Hepatocyte (in vitro differentiated cells): ENCODE measurements at regions not wholly inside any gene's neighbourhood (a gene's known extent, or its start where the extent isn't known, plus 50 kb on each side); places are given as distances from the start of the nearest gene placed in this dataset.

Experiments
- DNase-seq: peaks from one replicate; pipeline ENCODE4 v3.0.0-alpha.2; 2016; ENCODE audit warnings: low spot score
- H2AFZ ChIP-seq: fragments of 200-600 bp; sonication (generic); 2 replicates; pipeline ENCODE4 v1.6.0; 2016; ENCODE audit warnings: antibody characterized with exemption, mild to moderate bottlenecking
- H3K27ac ChIP-seq: fragments of 200-600 bp; sonication (generic); 2 replicates; pipeline ENCODE4 v1.5.1; 2016; ENCODE audit warnings: mild to moderate bottlenecking
- H3K27me3 ChIP-seq: fragments of 200-600 bp; sonication (generic); 2 replicates; pipeline ENCODE4 v1.6.1; 2016
- H3K36me3 ChIP-seq: fragments of 200-600 bp; sonication (generic); replicated peaks from 2 replicates; pipeline ENCODE4 v1.5.1; 2016; ENCODE audit warnings: low read depth; ENCODE audit not compliant: insufficient read depth
- H3K4me1 ChIP-seq: fragments of 200-600 bp; sonication (generic); 2 replicates; pipeline ENCODE4 v1.5.1; 2016; ENCODE audit warnings: mild to moderate bottlenecking, moderate library complexity; ENCODE audit not compliant: insufficient read depth
- H3K4me2 ChIP-seq: fragments of 200-600 bp; sonication (generic); 2 replicates; pipeline ENCODE4 v1.6.0; 2016
- H3K4me3 ChIP-seq: fragments of 200-600 bp; sonication (generic); 2 replicates; pipeline ENCODE4 v1.5.1; 2016; ENCODE audit warnings: mild to moderate bottlenecking
- H3K79me2 ChIP-seq: fragments of 200-600 bp; sonication (generic); 2 replicates; pipeline ENCODE4 v1.6.0; 2017; ENCODE audit warnings: mild to moderate bottlenecking
- H3K9me2 ChIP-seq: fragments of 200-600 bp; sonication (generic); replicated peaks from 2 replicates; pipeline ENCODE4 v1.6.0; 2017; ENCODE audit warnings: mild to moderate bottlenecking; ENCODE audit not compliant: insufficient read depth
- H3K9me3 ChIP-seq: fragments of 200-600 bp; sonication (generic); 2 replicates; pipeline ENCODE4 v1.5.1; 2016; ENCODE audit warnings: low read depth, mild to moderate bottlenecking
- H4K20me1 ChIP-seq: fragments of 200-600 bp; sonication (generic); 2 replicates; pipeline ENCODE4 v1.6.0; 2016; ENCODE audit warnings: mild to moderate bottlenecking; ENCODE audit not compliant: insufficient read depth, poor library complexity, severe bottlenecking
- EZH2 ChIP-seq: fragments of 200-600 bp; sonication (generic); IDR thresholded peaks from 2 replicates; pipeline ENCODE4 v1.6.1; 2016; ENCODE audit warnings: antibody characterized with exemption, mild to moderate bottlenecking, borderline replicate concordance
- EZH2phosphoT487 ChIP-seq: fragments of 200-600 bp; sonication (generic); IDR thresholded peaks from one replicate; pipeline ENCODE4 v1.6.1; 2018; ENCODE audit warnings: antibody characterized with exemption, mild to moderate bottlenecking, low read depth, moderate library complexity; ENCODE audit not compliant: unreplicated experiment, severe bottlenecking
- WGBS: methylation state at CpG from one replicate; pipeline ENCODE4 v1.1.6; 2016; ENCODE audit warnings: low lambda C conversion rate; ENCODE audit errors: missing lambda C conversion rate; 5-methylcytosine and 5-hydroxymethylcytosine counted together
- TF ChIP-seq, protein P1 (sequence below): fragments of 200-600 bp; sonication (generic); IDR thresholded peaks from 2 replicates; pipeline ENCODE4 v1.5.1; 2016; ENCODE audit warnings: antibody characterized with exemption, mild to moderate bottlenecking; ENCODE audit not compliant: poor library complexity

DNA sequence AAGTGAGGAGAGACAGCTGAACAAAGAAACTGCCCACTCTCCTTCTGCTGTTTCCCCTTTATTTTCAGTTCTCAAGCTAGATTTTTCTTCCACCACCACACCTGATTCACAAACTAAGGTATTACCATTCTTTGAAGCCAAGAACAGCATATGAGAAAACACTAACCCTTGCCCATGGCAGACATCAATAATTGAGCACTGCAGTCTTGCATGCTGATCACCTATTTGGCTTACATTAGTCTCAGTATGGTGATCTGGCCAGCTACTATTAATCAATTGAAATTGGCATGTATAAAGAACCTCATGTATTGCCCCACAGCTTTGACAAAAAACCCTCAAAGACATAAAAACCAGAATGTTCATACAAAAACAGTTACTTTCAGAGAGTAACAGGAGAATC lies 166.3 kb downstream of the SAMD5 start:
- Histone ChIP-seq H3K9me3 (no peaks in the 10 kb centered on the region), H4K20me1 (no peaks in the 10 kb centered on the region), H3K36me3 (no peaks in the 10 kb centered on the region), H3K4me1 (no peaks in the 10 kb centered on the region), H2AFZ (no peak overlapping the region), H3K79me2 (no peaks in the 10 kb centered on the region), H3K27ac (no peak overlapping the region), H3K9me2 (no peaks in the 10 kb centered on the region), H3K4me3 (no peak overlapping the region), H3K4me2 (no peak overlapping the region), H3K27me3 (no peaks in the 10 kb centered on the region)
- no peak for DNase-seq
- TF ChIP-seq, protein P1, sequence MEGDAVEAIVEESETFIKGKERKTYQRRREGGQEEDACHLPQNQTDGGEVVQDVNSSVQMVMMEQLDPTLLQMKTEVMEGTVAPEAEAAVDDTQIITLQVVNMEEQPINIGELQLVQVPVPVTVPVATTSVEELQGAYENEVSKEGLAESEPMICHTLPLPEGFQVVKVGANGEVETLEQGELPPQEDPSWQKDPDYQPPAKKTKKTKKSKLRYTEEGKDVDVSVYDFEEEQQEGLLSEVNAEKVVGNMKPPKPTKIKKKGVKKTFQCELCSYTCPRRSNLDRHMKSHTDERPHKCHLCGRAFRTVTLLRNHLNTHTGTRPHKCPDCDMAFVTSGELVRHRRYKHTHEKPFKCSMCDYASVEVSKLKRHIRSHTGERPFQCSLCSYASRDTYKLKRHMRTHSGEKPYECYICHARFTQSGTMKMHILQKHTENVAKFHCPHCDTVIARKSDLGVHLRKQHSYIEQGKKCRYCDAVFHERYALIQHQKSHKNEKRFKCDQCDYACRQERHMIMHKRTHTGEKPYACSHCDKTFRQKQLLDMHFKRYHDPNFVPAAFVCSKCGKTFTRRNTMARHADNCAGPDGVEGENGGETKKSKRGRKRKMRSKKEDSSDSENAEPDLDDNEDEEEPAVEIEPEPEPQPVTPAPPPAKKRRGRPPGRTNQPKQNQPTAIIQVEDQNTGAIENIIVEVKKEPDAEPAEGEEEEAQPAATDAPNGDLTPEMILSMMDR, result no peak
- TF ChIP-seq EZH2phosphoT487 (no peak), EZH2 (no peak)

DNA sequence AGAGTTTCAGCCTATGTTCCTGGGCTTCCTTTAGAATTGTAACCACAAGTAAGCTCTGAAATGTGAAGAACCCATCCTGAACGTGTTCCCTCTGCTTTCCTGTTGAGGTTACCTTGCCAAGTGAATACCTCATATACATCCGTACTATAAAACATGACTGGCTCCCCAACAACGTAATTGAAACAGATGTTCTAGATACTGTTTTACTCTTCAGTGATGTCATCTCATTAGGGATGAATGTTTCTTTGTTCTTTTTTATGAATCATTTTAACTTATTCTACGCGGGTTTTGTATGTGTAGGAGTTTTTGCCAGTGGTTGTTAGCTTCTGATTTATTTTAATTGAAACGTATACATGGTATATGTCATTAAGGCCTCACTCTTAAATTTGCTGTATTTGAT lies 166.8 kb downstream of the SAMD5 start:
- no peak for DNase-seq
- TF ChIP-seq EZH2 (no peak), EZH2phosphoT487 (no peak)
- TF ChIP-seq, protein P1, result no peak
- H3K9me3 ChIP-seq, result no peaks in the 10 kb centered on the region
- no peak overlapping the region for H3K4me3 ChIP-seq
- H3K4me2 ChIP-seq, result no peak overlapping the region
- H4K20me1 ChIP-seq, result no peaks in the 10 kb centered on the region
- H3K79me2 ChIP-seq, result no peaks in the 10 kb centered on the region
- no peaks in the 10 kb centered on the region for H3K4me1 ChIP-seq
- WGBS, result 75% methylated on average over 6 of the region's 6 CpGs
- H3K27me3 ChIP-seq, result no peaks in the 10 kb centered on the region
- H3K9me2 ChIP-seq, result no peaks in the 10 kb centered on the region
- no peaks in the 10 kb centered on the region for H3K36me3 ChIP-seq
- H3K27ac ChIP-seq, result no peak overlapping the region
- no peak overlapping the region for H2AFZ ChIP-seq

GRCh38 chr6:147676495-147677199 lies 168.2 kb downstream of the SAMD5 start:
- Histone ChIP-seq H2AFZ (no peak overlapping the region), H3K27ac (no peak overlapping the region), H3K9me3 (no peaks in the 10 kb centered on the region), H4K20me1 (no peaks in the 10 kb centered on the region), H3K36me3 (no peaks in the 10 kb centered on the region), H3K27me3 (no peaks in the 10 kb centered on the region), H3K79me2 (no peaks in the 10 kb centered on the region), H3K4me2 (peak overlapping the region; percentile 22), H3K9me2 (no peaks in the 10 kb centered on the region), H3K4me1 (no peaks in the 10 kb centered on the region), H3K4me3 (no peak overlapping the region)
- peak; percentile 17 for DNase-seq
- TF ChIP-seq, protein P1, result no peak
- TF ChIP-seq EZH2 (no peak), EZH2phosphoT487 (no peak)
- 47% methylated on average over 7 of the region's 7 CpGs for WGBS
